AG09309 (cell line): ENCODE measurements at regions not wholly inside any gene's neighbourhood (a gene's known extent, or its start where the extent isn't known, plus 50 kb on each side); places are given as distances from the start of the nearest gene placed in this dataset.

Experiments
- DNase-seq: peaks from one replicate; pipeline ENCODE4 v3.0.0-alpha.2; 2010; ENCODE audit warnings: low read depth
- H3K4me3 ChIP-seq: 2 replicates; pipeline ENCODE4 v1.5.1; 2011; ENCODE audit warnings: mild to moderate bottlenecking, low read depth, low read length, moderate library complexity; ENCODE audit not compliant: control insufficient read depth
- TF ChIP-seq, protein P1 (sequence below): IDR thresholded peaks from 2 replicates; pipeline ENCODE4 v1.5.1; 2011; ENCODE audit warnings: mild to moderate bottlenecking, low read depth, low read length, inconsistent platforms; ENCODE audit not compliant: insufficient read depth, control insufficient read depth; ENCODE audit errors: missing control alignments

GRCh38 chr19:29263305-29264135, 50.6 kb upstream of the UQCRFS1 start:
- TF ChIP-seq, protein P1, sequence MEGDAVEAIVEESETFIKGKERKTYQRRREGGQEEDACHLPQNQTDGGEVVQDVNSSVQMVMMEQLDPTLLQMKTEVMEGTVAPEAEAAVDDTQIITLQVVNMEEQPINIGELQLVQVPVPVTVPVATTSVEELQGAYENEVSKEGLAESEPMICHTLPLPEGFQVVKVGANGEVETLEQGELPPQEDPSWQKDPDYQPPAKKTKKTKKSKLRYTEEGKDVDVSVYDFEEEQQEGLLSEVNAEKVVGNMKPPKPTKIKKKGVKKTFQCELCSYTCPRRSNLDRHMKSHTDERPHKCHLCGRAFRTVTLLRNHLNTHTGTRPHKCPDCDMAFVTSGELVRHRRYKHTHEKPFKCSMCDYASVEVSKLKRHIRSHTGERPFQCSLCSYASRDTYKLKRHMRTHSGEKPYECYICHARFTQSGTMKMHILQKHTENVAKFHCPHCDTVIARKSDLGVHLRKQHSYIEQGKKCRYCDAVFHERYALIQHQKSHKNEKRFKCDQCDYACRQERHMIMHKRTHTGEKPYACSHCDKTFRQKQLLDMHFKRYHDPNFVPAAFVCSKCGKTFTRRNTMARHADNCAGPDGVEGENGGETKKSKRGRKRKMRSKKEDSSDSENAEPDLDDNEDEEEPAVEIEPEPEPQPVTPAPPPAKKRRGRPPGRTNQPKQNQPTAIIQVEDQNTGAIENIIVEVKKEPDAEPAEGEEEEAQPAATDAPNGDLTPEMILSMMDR, result peak; percentile 79
- DNase-seq, result no peak
- H3K4me3 ChIP-seq, result no peak overlapping the region

DNA sequence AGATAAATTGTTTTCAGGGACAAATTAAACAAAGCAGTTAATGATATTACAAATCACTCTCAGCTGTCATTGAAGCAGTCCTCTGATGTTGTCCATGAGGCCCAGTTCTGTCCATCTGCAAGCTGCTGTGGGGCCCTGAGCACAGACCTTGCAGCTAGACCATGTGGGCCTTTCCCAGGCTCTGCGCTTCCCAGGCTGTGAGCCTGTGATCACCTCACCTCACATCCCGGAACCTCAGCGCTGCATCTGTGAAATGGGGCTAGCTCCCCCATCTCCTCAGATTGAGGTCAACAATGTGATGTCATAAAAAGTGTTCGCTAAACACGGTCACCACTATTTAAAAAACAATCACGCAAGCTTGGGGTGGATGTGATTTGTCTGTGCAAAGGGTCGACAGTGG, 51.9 kb upstream of the UQCRFS1 start:
- DNase-seq, result no peak
- TF ChIP-seq, protein P1, result no peak
- no peak overlapping the region for H3K4me3 ChIP-seq

DNA sequence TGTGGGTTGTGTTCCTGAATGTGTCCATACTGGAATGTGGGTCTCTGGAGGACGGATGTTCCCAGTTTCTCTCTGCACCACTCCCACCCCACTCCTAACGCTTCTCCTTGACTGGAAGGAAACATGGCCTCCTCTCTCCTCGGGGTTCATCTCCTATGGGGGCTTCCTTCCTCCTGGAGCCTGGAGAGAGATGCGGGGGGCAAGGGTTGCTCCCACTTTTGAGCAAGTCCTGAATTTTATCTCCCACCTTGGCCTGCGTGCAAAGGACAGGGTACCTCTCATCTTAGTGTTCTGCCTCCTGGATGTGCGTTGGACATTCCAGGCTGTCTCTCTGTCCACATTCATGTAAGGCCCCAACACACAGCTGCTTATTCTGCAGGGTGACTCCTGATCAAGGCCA, 52.5 kb upstream of the UQCRFS1 start:
- DNase-seq, result no peak
- H3K4me3 ChIP-seq, result no peak overlapping the region
- TF ChIP-seq, protein P1, result no peak

- DNase-seq, result no peak
- TF ChIP-seq, protein P1, result no peak
- H3K4me3 ChIP-seq, result no peak overlapping the region
Observed at GRCh38 chr19:29266001-29266400, 53.0 kb upstream of the UQCRFS1 start.

- DNase-seq, result no peak
Observed at GRCh38 chr19:29266603-29267002, 53.7 kb upstream of the UQCRFS1 start.

GRCh38 chr19:29267701-29268100, 54.8 kb upstream of the UQCRFS1 start:
- DNase-seq, result no peak
- no peak overlapping the region for H3K4me3 ChIP-seq
- TF ChIP-seq, protein P1, result no peak

More at GRCh38 chr19:29266603-29267002, 53.7 kb upstream of the UQCRFS1 start:
- no peak overlapping the region for H3K4me3 ChIP-seq
- TF ChIP-seq, protein P1, result no peak

DNA sequence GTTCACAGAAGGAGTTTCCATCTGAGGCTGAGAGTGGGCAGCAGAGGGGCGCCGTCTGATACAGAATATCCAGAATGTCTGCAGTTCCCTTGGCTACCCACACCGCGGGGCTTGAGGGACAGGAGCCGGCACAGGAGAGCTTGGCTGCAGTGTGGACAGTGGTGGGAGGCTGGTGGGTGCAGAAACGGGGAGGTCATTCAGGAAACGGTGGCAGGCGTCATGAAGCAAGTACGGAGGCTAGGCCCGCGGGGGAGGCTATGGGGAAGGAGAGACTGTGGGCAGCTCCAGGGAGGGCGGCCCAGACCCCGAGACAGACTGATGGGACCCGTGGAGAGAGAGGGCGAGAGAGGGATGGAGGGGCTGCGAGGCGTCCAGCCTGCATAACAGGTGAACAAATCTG, 55.2 kb upstream of the UQCRFS1 start:
- TF ChIP-seq, protein P1, result no peak
- H3K4me3 ChIP-seq, result no peak overlapping the region
- no peak for DNase-seq
